ENCODE measurements at regions not wholly inside any gene's neighbourhood (a gene's known extent, or its start where the extent isn't known, plus 50 kb on each side); places are given as distances from the start of the nearest gene placed in this dataset.

- POLR2A ChIA-PET, result no interaction called here
- CTCF ChIA-PET, result no interaction called here
- TF ChIP-seq CTCF (IDR thresholded peaks at IDR 0.05; ENCODE audit: control extremely low read depth, extremely low read depth, low read depth, missing control alignments), result no peak
- DNase-seq (ENCODE audit: extremely low spot score), result no peak
Measured at GRCh38 chr6:155561966-155562364, 106.3 kb upstream of the NOX3 start.

GRCh38 chr6:155561257-155561965 is 105.8 kb upstream of the NOX3 start:
- ChIA-PET CTCF (interaction anchor here (1.3 kb wide), 1 partner anchor 14 kb away, joined by 4 read pairs; no protein-coding TSS in a partner anchor), POLR2A (no interaction called here)
- TF ChIP-seq CTCF (IDR thresholded peaks at IDR 0.05; ENCODE audit: control extremely low read depth, extremely low read depth, low read depth, missing control alignments), result no peak
- DNase-seq (ENCODE audit: extremely low spot score), result no peak

GRCh38 chr6:155549928-155550327 is 94.3 kb upstream of the NOX3 start:
- ChIA-PET CTCF (interaction anchor here (1.4 kb wide), 1 partner anchor 12 kb away, joined by 3 read pairs; no protein-coding TSS in a partner anchor), POLR2A (no interaction called here)
- no peak for DNase-seq (ENCODE audit: extremely low spot score)
- no peak for TF ChIP-seq CTCF (IDR thresholded peaks at IDR 0.05; ENCODE audit: control extremely low read depth, extremely low read depth, low read depth, missing control alignments)

GRCh38 chr6:155549028-155549798 is 93.6 kb upstream of the NOX3 start:
- ChIA-PET POLR2A (no interaction called here), CTCF (interaction anchor here (0.6 kb wide), 1 partner anchor 375 kb away, joined by 3 read pairs; no protein-coding TSS in a partner anchor)
- no peak for DNase-seq (ENCODE audit: extremely low spot score)
- no peak for TF ChIP-seq CTCF (IDR thresholded peaks at IDR 0.05; ENCODE audit: control extremely low read depth, extremely low read depth, low read depth, missing control alignments)

- no peak for TF ChIP-seq CTCF (IDR thresholded peaks at IDR 0.05; ENCODE audit: control extremely low read depth, extremely low read depth, low read depth, missing control alignments)
- POLR2A ChIA-PET, result no interaction called here
- DNase-seq (ENCODE audit: extremely low spot score), result no peak
- CTCF ChIA-PET, result interaction anchor here (1.6 kb wide), 1 partner anchor 12 kb away, joined by 4 read pairs; no protein-coding TSS in a partner anchor
Measured at GRCh38 chr6:155548576-155548975, 92.9 kb upstream of the NOX3 start.

GRCh38 chr6:155544677-155545076 is 89.0 kb upstream of the NOX3 start:
- no peak for TF ChIP-seq CTCF (IDR thresholded peaks at IDR 0.05; ENCODE audit: control extremely low read depth, extremely low read depth, low read depth, missing control alignments)
- DNase-seq (ENCODE audit: extremely low spot score), result no peak
- ChIA-PET CTCF (interaction anchor here (1.3 kb wide), 1 partner anchor 10 kb away, joined by 4 read pairs; no protein-coding TSS in a partner anchor), POLR2A (no interaction called here)

All from GM10248 (cell line).